Fibroblast of lung (primary cell): ENCODE measurements at regions not wholly inside any gene's neighbourhood (a gene's known extent, or its start where the extent isn't known, plus 50 kb on each side); places are given as distances from the start of the nearest gene placed in this dataset.
A peak's percentile ranks its signal among the peaks of the same experiment; 100 is the strongest.

ENCODE experiments used
- DNase-seq, 2 donors: peaks; one replicate each; pipeline versions ENCODE4 v3.0.0 to v3.0.0-alpha.2; 2010; ENCODE audit warnings: low read depth in 2 of 2
- H2AFZ ChIP-seq: 2 replicates; pipeline ENCODE4 v1.5.1; 2012; ENCODE audit warnings: low read length, control low read depth, inconsistent platforms
- H3K27ac ChIP-seq: 2 replicates; pipeline ENCODE4 v1.5.1; 2011; ENCODE audit warnings: low read length, control low read depth; ENCODE audit not compliant: insufficient read depth
- H3K27me3 ChIP-seq: 2 replicates; pipeline ENCODE4 v1.5.1; 2011; ENCODE audit warnings: mild to moderate bottlenecking, low read length; ENCODE audit not compliant: control insufficient read depth, insufficient read depth
- H3K36me3 ChIP-seq: 2 replicates; pipeline ENCODE4 v1.5.1; 2011; ENCODE audit warnings: low read length; ENCODE audit not compliant: control insufficient read depth, insufficient read depth
- H3K4me1 ChIP-seq: 2 replicates; pipeline ENCODE4 v1.5.1; 2011; ENCODE audit warnings: low read length; ENCODE audit not compliant: control insufficient read depth, insufficient read depth; ENCODE audit errors: extremely low read depth
- H3K4me2 ChIP-seq: 2 replicates; pipeline ENCODE4 v1.5.1; 2011; ENCODE audit warnings: low read length, control low read depth; ENCODE audit not compliant: insufficient read depth; ENCODE audit errors: extremely low read depth
- H3K4me3 ChIP-seq, 4 experiments: fragments of 200-600 bp in 1 of 4; sonication (generic) in 1 of 4; replicated peaks in 1 of 4; 2 replicates each; pipeline ENCODE4 v1.5.1; 2011 to 2016; ENCODE audit warnings: low read length in 4 of 4, low read depth in 3 of 4, mild to moderate bottlenecking in 3 of 4, control low read depth in 2 of 4, inconsistent platforms in 1 of 4, mixed read lengths in 1 of 4; ENCODE audit not compliant: insufficient read depth in 1 of 4; ENCODE audit errors: control extremely low read depth in 1 of 4
- H3K79me2 ChIP-seq: 2 replicates; pipeline ENCODE4 v1.5.1; 2012; ENCODE audit warnings: mild to moderate bottlenecking, low read length, inconsistent platforms; ENCODE audit not compliant: control insufficient read depth, insufficient read depth
- H3K9ac ChIP-seq: 2 replicates; pipeline ENCODE4 v1.5.1; 2011; ENCODE audit warnings: mild to moderate bottlenecking, low read length, control low read depth; ENCODE audit not compliant: insufficient read depth
- H3K9me3 ChIP-seq: 2 replicates; pipeline ENCODE4 v1.5.1; 2012; ENCODE audit warnings: low read depth, low read length; ENCODE audit not compliant: control insufficient read depth, insufficient read depth
- H4K20me1 ChIP-seq: 2 replicates; pipeline ENCODE4 v1.5.1; 2011; ENCODE audit warnings: low read length; ENCODE audit not compliant: control insufficient read depth, insufficient read depth; ENCODE audit errors: extremely low read depth
- EZH2 ChIP-seq: IDR thresholded peaks from 2 replicates; pipeline ENCODE4 v1.5.1; 2012; ENCODE audit warnings: low read length, control low read depth, mild to moderate bottlenecking; ENCODE audit errors: missing control alignments
- TF ChIP-seq, protein P1 (sequence below), 2 donors: IDR thresholded peaks in 1 of 2; conservative IDR thresholded peaks in 1 of 2; 1 replicate in 1 of 2; 2 replicates in 1 of 2; pipeline ENCODE4 v1.5.1; 2011 to 2012; ENCODE audit warnings: low read length in 2 of 2, control low read depth in 1 of 2, inconsistent platforms in 1 of 2, low read depth in 1 of 2, mild to moderate bottlenecking in 1 of 2

DNA sequence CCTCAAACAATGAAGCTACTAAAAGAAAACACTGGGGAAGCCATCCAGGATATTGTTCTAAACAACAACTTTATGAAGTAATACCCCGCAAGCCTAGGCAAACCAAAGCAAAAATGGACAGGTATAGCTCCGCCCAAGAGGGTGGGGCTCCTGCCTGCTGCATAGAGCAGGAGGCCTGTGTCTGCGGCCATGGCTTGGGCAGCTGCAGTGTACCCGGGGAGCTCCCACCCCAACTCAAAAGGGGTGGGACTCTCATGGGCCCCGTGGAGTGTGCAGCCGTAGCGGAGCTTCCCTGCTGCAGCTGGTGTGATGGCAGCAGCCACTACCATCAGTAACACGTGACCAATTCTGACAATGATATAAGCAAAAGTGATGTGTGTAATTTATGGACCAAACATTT is 264.2 kb upstream of the KITLG start:
- Histone ChIP-seq H3K4me1 (no peaks in the 10 kb centered on the region), H3K79me2 (no peaks in the 10 kb centered on the region), H3K27ac (no peak overlapping the region), H3K27me3 (no peaks in the 10 kb centered on the region), H3K36me3 (no peaks in the 10 kb centered on the region), H3K9me3 (no peaks in the 10 kb centered on the region), H2AFZ (no peak overlapping the region), H3K4me3 (no peak overlapping the region), H3K9ac (no peak overlapping the region), H3K4me2 (no peak overlapping the region), H4K20me1 (no peaks in the 10 kb centered on the region)
- DNase-seq: no peak
- TF ChIP-seq EZH2: no peak

DNA sequence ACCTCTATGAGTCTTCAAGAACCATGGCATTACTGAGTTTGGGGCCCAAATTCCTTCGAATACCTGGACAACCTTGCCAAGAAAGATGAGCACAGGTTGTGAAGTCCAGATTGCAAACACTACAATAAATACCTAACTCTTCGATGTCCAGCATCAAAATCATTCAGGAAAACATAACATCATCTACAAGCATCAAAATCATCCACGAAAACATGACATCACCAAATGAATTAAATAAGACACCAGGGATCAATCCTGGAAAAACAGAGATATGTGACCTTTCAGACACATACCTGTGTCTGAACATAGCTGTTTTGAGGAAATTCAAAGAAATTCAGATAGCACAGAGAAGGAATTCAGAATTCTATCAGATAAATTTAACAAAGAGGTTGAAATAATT is 262.0 kb upstream of the KITLG start:
- H3K4me1 ChIP-seq: no peaks in the 10 kb centered on the region
- no peaks in the 10 kb centered on the region for H3K27me3 ChIP-seq
- no peak overlapping the region for H3K4me2 ChIP-seq
- no peak overlapping the region for H3K9ac ChIP-seq
- H3K9me3 ChIP-seq: no peaks in the 10 kb centered on the region
- no peak overlapping the region for H2AFZ ChIP-seq
- H4K20me1 ChIP-seq: no peaks in the 10 kb centered on the region
- H3K36me3 ChIP-seq: no peaks in the 10 kb centered on the region
- no peaks in the 10 kb centered on the region for H3K79me2 ChIP-seq
- DNase-seq: no peak
- TF ChIP-seq, protein P1, sequence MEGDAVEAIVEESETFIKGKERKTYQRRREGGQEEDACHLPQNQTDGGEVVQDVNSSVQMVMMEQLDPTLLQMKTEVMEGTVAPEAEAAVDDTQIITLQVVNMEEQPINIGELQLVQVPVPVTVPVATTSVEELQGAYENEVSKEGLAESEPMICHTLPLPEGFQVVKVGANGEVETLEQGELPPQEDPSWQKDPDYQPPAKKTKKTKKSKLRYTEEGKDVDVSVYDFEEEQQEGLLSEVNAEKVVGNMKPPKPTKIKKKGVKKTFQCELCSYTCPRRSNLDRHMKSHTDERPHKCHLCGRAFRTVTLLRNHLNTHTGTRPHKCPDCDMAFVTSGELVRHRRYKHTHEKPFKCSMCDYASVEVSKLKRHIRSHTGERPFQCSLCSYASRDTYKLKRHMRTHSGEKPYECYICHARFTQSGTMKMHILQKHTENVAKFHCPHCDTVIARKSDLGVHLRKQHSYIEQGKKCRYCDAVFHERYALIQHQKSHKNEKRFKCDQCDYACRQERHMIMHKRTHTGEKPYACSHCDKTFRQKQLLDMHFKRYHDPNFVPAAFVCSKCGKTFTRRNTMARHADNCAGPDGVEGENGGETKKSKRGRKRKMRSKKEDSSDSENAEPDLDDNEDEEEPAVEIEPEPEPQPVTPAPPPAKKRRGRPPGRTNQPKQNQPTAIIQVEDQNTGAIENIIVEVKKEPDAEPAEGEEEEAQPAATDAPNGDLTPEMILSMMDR (conservative IDR thresholded peaks at IDR 0.05 in 1 of 2, IDR thresholded peaks at IDR 0.05 in 1 of 2; ENCODE audit: low read depth in 1 of 2, low read length in 2 of 2): no peak
- TF ChIP-seq EZH2: no peak
- no peak overlapping the region for H3K27ac ChIP-seq
- no peak overlapping the region for H3K4me3 ChIP-seq

DNA sequence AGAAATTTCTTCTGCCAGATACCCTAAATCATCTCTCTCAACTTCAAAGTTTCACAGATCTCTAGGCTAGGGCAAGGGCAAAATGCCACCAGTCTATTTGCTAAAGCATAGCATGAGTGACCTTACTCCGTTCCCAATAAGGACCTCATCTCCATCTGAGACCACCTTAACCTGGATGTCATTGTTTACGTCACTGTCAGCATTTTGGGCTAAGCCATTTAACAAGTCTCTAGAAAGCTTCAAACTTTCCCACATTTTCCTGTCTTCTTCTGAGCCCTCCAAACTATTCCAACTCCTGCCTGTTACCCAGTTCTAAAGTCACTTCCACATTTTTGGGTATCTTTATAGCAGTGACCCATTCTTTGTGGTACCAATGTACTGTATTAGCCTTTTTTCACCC is 259.2 kb upstream of the KITLG start:
- Histone ChIP-seq H3K9me3 (no peaks in the 10 kb centered on the region), H3K9ac (no peak overlapping the region), H4K20me1 (no peaks in the 10 kb centered on the region), H3K36me3 (no peaks in the 10 kb centered on the region), H3K4me1 (no peaks in the 10 kb centered on the region), H2AFZ (no peak overlapping the region), H3K27ac (no peak overlapping the region), H3K4me3 (no peak overlapping the region), H3K79me2 (no peaks in the 10 kb centered on the region), H3K4me2 (no peak overlapping the region), H3K27me3 (no peaks in the 10 kb centered on the region)
- no peak for TF ChIP-seq EZH2
- TF ChIP-seq, protein P1 (conservative IDR thresholded peaks at IDR 0.05 in 1 of 2, IDR thresholded peaks at IDR 0.05 in 1 of 2; ENCODE audit: low read depth in 1 of 2, low read length in 2 of 2): no peak
- DNase-seq: no peak

DNA sequence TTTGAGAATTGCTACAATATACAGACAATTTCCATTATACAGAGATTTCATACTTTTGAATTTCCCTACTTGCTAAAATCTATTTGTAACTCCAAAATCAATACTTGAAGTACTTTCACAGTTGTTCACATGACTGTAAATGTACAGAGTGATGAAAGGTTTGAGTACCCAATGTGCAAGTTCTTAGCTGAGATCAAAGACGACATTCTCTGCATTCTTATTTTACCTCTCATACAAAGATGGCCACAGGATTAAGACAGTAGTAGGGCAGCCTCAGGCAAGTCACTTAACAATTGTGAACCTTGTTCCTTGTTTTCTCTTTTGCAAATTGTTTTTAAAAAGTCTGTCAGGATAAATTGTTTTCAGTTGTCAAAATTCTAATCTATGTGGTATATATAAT is 255.9 kb upstream of the KITLG start:
- no peak overlapping the region for H3K9ac ChIP-seq
- no peaks in the 10 kb centered on the region for H3K4me1 ChIP-seq
- no peaks in the 10 kb centered on the region for H3K79me2 ChIP-seq
- H3K36me3 ChIP-seq: no peaks in the 10 kb centered on the region
- H3K4me3 ChIP-seq: no peak overlapping the region
- no peaks in the 10 kb centered on the region for H3K27me3 ChIP-seq
- no peaks in the 10 kb centered on the region for H4K20me1 ChIP-seq
- peak in 1 of 2 donors; percentile 22 for DNase-seq
- no peak overlapping the region for H3K4me2 ChIP-seq
- no peaks in the 10 kb centered on the region for H3K9me3 ChIP-seq
- TF ChIP-seq, protein P1 (conservative IDR thresholded peaks at IDR 0.05 in 1 of 2, IDR thresholded peaks at IDR 0.05 in 1 of 2; ENCODE audit: low read depth in 1 of 2, low read length in 2 of 2): no peak
- no peak for TF ChIP-seq EZH2
- H2AFZ ChIP-seq: no peak overlapping the region
- no peak overlapping the region for H3K27ac ChIP-seq
